ENCODE measurements at regions not wholly inside any gene's neighbourhood (a gene's known extent, or its start where the extent isn't known, plus 50 kb on each side); places are given as distances from the start of the nearest gene placed in this dataset.
A peak's percentile ranks its signal among the peaks of the same experiment; 100 is the strongest.

DNA sequence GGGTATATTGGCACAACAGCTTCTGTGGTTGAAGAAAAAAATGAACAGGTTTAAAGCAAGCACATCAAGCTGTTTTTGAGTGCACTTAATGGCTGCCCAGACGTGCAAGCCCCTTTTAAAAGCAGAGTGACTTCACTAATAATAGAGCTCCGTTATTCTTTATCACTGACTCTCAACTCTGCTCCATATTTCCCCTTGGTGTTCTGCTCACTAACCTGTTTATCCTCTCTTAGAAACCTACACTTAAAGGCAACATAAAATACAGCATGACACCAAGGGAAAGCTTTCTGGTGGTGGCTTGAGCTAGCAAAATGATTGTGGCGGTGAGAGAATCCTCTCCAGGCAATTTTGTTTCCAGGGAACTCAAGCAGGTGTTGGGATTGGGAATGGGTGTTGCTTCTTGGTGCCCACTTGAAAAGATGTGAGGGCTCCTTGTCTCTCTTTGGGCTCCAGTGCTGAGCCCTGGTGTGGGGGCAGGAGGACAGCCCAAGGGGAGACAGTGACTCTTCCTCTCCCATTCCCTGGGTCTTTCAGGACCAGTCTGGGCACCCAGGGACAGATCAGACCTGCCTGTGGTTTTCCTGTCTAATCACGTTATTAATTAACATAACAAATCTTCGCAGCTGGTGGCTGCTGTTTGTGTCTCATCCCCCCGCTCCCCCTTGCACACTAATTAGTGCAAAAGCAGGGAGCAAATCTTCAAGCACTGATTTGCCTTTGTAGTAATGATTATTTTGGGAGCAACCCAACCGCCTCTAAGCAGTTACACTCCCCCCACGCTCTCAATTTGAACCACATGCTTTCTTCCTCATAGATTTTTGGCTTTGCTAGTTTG lies 289.4 kb upstream of the CXCR4 start:
- DNase-seq (ENCODE audit: low read depth in 2 of 3, low spot score in 2 of 3) = no peak

DNA sequence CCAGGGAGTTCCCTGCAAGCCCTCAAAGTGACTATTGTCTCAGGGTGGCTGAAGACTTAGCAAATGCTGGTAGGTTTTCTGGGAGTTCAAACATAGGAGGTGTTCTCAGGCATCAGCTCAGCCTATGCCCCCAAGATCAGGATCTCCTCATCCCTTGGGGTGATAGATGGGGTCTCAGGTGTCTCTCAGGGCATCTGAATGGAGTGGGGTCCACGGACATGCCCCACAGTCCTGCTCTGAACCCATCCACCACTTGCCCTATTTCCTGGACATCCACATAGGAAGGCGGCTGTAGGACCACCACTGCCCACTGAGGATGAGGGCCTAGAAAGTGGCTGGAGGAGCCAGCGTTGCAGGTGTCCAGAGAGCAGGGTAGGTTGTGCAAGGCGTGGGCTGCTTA lies 287.0 kb upstream of the CXCR4 start:
- no peak for DNase-seq (ENCODE audit: low read depth in 2 of 3, low spot score in 2 of 3)

DNA sequence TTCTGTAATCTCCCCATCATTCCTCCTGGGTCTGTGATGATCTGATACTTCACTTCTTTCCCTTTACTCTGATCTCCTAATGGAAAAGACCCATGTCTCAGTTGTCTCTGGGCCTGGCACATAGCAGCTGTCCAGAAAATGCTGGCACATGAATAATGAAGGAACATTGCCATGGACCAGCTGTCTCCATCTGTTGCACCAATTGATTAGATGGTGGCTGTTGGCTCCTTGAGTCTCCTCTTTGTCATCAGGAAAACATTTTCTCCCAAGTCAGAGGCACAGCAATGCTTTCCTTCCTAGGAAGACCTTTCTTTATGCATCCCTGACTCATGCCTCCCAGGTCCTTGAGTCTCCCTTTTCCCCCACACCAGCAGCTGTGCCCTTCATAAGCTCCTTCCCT lies 286.2 kb upstream of the CXCR4 start:
- DNase-seq (ENCODE audit: low read depth in 2 of 3, low spot score in 2 of 3) = no peak

DNA sequence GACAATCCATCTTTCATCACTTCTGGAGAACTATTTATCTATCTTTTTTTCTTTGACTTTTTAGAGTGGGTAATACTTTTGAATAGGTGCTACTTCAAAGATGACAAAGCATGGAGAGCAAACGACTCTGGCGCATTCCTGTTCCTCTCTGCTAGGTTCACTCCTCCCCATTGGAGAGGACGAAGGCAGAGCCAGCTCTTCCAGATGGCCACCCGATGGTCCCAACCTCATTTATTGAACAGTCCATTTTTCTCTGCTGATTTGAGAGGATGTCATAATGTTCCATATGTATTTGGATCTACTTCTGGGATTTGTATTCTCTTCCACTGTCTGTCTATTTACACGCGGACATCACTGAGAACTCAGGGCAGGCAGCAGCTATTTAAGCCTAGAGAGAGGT lies 284.3 kb upstream of the CXCR4 start:
- no peak for DNase-seq (ENCODE audit: low read depth in 2 of 3, low spot score in 2 of 3)

DNA sequence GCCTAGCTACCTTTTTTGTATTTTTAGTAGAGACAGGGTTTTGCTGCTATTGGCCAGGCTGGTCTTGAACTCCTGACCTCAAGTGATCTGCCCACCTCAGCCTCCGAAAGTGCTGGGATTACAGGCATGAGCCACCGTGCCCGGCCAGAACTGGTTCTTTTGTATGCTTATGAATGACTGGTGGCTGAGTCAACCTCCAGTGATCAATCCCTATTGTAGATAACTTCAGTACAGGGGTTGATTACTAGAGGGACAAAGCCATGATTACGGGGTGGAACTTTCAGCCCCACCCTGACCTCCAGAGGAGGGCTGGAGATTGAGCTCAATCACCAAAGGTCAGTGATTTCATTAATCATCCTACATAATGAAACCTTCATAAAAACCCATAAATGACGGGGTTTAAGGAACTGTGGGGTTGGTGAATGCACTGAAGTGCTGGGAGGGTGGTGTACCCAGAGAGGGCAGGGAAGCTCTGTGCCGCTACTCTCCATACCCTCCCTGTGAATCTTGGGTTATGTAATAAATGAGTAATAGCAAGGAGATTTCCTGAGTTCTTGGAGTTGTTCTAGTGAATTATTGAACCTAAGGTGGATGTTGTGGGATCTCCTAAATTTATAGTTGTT lies 281.8 kb upstream of the CXCR4 start:
- no peak for DNase-seq (ENCODE audit: low read depth in 2 of 3, low spot score in 2 of 3)

DNA sequence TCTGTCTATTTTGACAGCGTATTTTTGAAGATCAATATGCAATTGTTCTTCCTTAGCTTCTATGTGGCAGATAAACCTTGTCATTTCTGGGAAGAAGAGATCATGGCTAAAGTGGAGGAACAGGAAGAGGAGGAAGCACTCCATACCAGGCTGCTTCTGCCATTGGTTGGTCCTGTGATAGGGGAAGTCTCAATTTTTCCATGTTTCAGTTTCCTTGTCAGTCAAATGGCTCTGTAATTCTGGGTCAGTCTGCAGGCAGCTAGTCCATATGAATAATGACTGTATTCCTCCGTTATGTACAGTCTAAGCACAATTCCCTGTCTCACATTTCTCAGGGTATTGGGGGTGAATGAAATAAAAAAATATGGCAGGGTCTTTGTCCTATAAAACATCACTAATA lies 277.6 kb upstream of the CXCR4 start:
- no peak for DNase-seq (ENCODE audit: low read depth in 2 of 3, low spot score in 2 of 3)

DNA sequence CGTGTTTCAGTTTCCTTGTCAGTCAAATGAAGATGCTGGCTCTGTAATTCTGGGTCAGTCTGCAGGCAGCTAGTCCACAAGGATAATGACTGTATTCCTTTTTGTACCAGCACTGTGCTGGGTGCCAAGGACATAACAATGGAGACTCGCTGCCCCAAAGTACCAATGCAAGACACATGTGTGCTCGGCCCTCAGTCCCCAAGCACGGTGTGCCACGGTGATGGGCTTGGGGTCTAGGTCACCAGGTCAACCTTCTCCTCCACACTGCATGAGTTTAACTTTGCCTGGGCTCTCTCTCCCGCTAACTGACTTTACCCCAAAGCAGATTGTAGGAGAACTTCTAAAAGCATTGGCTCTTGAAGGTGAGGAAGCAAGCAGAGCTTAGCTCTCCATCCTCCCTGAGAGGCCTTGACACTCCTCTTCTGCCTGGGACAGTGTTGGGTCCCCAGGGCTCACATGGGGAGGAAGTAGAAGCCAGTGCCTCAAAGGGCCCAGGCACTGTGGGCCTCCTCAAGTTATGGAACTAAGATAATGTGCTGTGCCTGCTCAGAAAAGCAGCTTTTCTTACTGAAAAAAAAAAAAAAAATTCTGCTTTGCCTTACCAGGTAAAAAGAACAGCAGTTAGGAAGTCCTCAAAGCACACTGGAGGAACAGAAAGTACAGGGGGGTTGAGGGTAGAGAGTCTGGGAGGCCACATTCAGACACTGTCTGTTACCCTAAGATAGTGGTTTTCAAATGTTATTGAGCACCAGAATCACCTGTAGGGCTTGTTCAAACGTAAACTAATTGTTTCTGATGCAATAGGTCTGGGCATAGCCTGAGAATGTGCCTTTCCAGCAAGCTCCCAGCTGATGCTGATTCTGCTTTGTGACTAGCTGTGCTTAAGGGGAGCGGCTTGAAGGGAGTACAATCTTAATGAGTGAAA lies 276.4 kb upstream of the CXCR4 start:
- DNase-seq (ENCODE audit: low read depth in 2 of 3, low spot score in 2 of 3) = no peak

DNA sequence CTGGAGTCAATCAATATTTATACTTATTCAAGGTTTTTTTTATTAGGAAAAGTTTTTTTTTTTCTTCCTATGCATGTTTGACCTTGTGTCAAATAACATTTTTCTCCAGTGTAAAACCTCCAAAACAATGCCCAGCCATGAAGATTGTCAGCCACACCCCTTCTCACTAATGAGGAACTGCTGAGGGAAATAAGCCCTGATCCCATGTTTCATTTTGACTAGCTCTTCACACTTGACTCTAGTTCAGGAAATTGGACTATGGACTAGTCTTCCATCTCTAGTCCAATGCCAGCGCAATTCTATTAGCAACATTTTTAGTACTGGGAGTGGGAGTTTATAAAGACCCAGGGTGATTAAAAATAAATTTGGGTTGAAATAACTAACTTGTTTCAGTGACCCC lies 275.6 kb upstream of the CXCR4 start:
- no peak for DNase-seq (ENCODE audit: low read depth in 2 of 3, low spot score in 2 of 3)

DNA sequence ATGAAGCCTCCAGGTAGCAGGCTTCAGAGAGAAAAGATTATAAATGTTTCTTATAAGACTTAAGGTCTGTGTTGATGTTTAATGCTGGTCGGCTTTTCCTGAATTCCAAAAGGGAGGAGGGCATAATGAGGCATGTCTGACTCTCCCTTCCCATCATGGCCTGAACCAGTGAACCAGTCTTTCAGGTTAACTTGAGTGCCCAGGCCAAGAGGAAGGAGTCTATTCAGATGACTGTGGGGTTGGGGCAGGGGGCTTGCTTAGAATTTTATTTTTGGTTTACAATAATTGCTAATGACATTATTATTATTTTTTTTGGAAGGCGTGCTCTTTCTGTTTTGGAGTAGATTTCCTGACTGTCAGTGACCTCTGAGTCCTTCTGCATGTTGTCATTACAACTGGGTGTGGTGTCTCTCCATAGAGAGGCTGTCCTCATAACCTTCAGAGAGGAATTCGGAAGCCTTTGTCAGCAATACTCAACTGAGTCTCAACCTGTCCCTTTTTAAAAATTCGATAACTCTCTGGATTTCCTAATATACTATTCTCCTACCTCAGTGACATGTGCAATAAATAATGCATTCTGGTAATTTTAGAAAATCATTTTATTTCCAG lies 275.1 kb upstream of the CXCR4 start:
- no peak for DNase-seq (ENCODE audit: low read depth in 2 of 3, low spot score in 2 of 3)

DNA sequence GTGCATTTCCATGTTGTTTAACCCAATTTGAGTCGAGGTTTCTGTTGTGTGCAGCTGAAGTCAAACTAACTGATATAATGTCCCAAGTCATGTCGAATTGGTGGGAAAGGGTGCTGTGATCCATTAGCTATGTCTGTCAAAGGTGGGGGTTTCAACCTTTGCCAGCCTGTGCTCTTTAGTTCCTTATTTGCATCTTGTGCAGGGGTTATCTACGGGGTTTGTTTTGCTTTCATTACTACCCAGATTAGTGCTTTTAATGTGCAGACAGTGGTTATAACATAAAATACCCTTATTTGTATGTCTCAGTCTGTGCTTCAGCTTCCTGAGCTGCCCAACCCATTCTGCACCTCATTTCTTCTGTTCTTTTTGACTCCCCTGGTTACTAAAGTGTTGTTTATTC lies 271.9 kb upstream of the CXCR4 start:
- DNase-seq (ENCODE audit: low read depth in 2 of 3, low spot score in 2 of 3) = no peak

DNA sequence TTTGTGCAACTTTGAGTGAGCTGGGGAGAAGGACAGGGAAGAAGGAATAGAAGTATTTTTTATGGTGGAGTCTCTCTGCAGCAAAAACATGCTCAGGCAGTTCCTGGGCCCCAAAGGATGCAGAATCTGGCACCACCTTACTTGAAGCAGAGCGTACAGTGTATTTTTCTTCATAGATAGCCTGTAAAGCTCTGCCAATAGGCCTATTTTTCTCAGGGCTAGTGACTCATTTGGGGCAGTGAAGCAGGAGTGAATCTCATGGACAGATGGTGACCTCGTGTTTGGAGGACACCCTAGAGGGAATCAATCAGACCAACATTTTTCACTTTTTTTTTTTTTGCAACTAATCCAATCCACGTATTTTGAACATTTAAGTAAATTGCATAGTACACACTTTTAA lies 268.1 kb upstream of the CXCR4 start:
- DNase-seq (ENCODE audit: low read depth in 2 of 3, low spot score in 2 of 3) = no peak

DNA sequence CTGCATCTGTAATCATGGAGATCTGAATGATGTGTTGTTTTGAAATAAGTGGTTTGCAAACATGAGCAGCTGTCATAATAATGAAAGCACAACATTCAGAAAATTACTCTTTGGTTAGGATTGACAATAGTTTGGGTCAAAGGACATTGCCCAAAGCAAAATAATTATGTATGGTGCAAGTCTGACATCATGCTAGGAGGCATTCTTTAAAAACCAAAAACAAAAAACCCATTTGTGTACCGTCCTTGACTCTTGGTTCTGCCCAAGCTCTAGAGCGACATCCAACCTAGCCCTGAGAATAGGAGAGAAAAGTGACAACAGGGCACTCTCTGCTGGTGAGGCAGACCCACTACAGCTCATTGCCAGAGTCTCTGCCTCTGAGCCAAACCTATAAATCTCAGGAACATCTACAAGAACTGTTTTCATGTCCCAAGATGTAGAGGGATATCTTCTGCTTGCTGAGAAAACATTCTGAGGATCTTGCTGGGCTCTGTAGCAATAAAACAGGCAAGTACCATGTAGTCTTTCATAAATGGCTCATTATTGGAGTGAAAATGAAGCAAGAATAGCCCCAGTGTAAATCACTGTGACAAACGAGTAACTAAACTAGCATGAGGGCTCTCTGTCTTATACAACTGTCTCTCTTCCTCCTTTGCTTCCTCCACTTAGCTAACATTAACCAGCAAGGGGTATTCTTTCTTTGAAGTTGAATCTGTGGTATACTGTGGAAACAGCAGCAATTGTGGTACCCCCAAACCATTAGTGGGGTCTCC lies 266.8 kb upstream of the CXCR4 start:
- no peak for DNase-seq (ENCODE audit: low read depth in 2 of 3, low spot score in 2 of 3)

DNA sequence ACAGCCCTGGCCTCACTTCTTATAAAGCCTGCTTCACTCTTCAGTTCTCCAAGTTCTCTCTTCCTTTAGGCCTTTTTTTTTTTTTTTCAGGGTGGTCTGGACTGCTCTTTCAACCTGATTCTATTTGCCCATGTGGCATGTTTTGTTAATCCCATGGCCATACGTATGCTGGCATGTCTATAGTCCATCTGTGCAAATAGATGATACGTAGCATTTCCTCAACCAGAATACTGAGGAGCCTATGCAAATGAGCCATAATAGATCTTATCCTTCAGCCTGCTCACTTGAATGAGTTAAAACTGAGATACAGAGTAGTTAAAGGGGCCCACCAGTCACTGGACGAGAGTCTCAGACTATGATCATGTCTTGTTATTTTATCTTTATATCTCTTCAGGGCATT lies 265.2 kb upstream of the CXCR4 start:
- no peak for DNase-seq (ENCODE audit: low read depth in 2 of 3, low spot score in 2 of 3)

DNA sequence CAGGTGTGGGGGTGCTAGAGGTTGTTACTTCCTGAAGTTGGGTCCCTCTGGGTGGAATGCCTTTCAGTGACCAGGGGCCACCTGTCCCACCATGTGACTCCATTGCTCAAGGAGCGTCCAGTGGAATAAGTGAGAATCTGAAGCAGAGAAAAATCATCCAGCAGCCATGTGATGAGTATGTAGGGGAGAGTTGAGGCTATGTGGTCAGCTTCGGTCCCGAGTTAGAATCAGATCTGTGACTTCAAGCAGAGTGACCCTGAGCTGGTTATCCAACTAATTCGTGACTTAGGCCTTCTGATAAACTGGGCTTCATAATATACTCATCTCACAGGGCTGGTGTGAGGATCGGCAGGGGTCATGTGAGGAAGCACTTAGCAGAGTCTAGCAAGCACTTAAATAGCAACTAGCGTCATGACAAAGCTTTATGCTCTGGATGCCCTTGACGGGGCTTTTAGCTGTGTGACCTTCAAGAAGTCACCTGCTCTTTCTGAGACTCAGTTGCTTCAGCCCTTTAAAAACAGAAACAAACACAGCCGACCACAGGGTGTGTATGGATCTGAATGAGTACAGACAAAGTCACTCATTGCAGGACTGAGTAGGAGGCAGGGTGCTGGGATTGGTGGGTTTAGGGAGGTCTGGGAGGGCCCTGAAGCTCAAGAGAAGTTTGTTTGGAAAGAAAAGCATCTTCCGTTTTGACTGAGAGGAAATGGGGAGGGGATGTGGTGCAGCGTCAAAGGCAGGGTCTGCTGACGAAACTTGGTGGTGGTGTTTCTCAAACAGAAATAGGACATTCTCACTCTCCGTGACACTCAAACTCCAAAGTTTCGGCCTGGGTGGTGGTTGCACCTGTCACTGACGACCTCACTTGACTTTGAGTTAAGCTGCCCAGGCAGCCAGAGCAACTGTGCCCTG lies 264.0 kb upstream of the CXCR4 start:
- peak in 2 of 3 experiments; percentile 55 to 58 for DNase-seq (ENCODE audit: low read depth in 2 of 3, low spot score in 2 of 3)

DNA sequence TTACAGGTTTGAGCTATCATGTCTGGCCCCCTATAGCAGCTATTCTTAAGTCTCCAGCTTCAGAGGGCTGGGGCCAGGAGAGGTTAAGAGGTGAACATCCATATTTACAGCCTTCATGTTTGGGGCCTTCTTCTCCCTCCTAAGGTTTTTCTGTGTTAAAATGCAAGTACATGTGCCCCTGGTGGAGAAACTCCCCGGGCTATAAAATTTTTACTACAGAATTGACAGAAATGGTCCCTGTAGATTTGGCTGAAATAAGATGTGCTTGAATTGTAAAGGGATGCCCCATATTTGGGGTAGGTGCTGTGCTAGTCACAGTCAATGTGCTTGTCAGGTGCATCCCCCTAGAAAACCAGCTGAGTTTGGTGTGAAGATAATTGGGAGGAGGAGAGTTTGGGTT lies 263.3 kb upstream of the CXCR4 start:
- DNase-seq (ENCODE audit: low read depth in 2 of 3, low spot score in 2 of 3) = no peak

DNA sequence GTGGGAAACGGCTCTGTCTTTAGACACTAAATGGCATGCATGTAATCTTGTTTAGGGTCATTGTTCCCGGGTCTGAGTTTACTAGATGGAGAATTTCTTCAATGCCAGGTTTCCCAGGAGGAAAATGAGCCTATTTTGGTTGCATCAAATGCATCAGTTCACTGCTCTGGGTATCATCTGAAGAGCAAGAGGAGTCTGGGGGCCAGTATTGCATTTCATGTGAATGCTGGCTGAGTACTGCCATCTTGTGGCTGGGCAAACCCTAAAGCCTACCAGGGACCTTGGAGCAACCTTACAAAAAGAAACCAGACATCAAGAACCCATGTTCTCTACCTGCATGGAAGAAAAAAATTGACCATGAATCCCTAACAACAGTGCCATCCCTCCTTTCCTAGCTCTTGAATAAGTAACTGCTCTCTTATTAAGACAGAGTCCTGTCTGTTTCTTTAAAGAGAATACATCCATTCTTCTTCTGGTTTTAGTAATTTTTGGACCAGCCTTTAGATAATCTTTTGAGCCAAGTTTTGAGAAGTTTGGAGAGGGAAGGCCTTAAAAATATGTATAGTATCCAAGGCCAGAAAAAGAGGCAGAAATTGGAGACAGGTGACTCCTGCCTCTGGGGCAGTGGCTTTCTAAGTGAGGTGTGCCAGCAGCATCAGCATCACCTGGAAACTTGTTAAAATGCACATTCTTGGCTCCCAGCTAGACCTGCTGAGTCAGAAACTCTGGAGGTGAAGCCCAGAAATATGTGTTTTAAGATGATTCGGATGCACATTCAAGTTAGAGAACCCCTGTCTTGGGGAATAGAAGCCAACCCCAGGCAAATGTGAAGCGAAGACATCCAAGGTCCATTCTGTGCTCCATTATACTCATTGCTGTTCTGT lies 261.0 kb upstream of the CXCR4 start:
- no peak for DNase-seq (ENCODE audit: low read depth in 2 of 3, low spot score in 2 of 3)

DNA sequence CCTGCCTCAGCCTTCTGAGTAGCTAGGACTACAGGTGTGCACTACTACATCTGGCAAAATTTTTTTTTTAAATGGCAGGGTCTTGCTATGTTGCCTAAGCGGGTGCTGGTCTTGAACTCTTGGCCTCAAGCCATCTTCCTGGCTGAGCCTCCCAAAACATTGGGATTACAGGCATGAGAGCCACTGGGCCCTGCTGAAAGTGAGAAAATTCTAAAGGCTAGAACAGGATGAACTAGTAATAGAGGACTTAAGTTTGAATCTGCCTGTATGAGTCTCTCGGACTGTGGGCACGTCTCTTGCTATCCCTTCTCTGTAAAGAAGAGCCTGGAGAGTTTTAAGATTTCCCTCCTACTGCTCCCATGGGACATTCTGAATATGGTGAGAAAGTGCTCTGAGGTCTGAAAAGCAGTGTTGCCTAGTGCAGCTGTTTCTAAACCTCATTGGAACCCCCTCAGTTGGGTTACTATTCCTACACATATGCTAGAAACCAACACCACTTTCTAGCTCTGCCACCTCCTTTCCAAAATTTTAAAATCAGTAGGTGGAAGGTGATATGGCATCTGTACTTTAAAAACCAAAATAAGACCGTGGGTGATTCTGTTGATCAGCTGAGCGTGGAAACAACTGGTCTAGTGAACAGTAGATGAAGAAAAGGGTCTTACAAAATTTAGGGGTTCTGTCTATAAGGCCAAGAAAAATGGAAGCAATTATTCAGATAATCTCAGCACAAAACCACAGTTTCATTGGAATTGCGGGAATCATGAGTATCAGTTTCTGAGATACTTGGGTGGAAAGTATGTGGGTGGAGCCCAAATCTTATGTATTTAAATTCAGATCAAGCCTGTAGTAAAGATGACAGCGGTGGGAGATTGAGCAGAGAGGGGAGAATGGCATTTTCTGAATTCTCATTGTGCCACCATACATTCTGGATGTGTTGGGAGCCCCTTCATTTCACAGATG lies 259.8 kb upstream of the CXCR4 start:
- DNase-seq (ENCODE audit: low read depth in 2 of 3, low spot score in 2 of 3) = no peak
